ENCODE measurements at regions not wholly inside any gene's neighbourhood (a gene's known extent, or its start where the extent isn't known, plus 50 kb on each side); places are given as distances from the start of the nearest gene placed in this dataset.
"Not testable (repeated sequence)": the region's sequence is repeated elsewhere in the genome, so short reads cannot be mapped to it uniquely, and the experiment has no call there.

DNA sequence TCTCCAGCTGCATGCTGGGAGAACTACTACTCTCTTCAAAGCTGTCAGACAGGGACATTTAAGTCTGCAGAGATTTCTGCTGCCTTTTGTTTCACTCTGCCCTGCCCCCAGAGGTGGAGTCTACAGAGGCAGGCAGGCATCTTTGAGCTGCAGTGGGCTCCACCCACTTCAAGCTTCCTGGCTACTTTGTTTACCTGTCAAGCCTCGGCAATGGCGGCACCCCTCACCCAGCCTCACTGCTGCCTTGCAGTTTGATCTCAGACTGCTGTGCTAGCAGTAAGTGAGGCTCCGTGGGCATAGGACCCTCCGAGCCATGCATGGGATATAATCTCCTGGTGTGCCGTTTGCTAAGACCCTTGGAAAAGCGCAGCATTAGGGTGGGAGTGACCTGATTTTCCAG is 61.7 kb downstream of the DMRTA1 start:
- H3K4me1 ChIP-seq (ENCODE audit: control insufficient read depth, low read depth, low read length); H3K27me3 ChIP-seq (ENCODE audit: control insufficient read depth, insufficient read depth, low read length); H3K9me3 ChIP-seq (ENCODE audit: control insufficient read depth, low read depth, low read length); H3K27ac ChIP-seq (ENCODE audit: low read length); H3K9ac ChIP-seq (ENCODE audit: low read length); H3K4me3 ChIP-seq (ENCODE audit: low read length); H3K36me3 ChIP-seq (ENCODE audit: control insufficient read depth, low read depth, low read length): not testable (repeated sequence)

DNA sequence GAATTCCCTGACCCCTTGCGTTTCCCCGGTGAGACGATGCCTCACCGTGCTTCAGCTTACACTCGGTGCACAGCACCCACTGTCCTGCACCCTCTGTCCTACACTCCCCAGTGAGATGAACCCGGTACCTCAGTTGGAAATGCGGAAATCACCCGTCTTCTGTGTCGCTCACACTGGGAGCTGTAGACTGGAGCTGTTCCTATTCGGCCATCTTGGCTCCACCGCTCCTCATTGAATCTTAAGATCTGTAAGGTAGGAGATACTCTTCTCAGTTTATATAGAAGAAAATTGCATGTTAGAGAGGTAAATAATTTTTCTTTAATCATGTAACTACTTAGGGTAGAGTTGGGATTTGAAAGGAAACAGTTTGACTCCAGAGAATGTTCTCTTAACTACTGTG is 62.2 kb downstream of the DMRTA1 start:
- Histone ChIP-seq H3K4me1 (ENCODE audit: control insufficient read depth, low read depth, low read length) (no peaks in the 10 kb centered on the region), H3K9ac (ENCODE audit: low read length) (no peak overlapping the region), H3K36me3 (ENCODE audit: control insufficient read depth, low read depth, low read length) (no peaks in the 10 kb centered on the region), H3K27me3 (ENCODE audit: control insufficient read depth, insufficient read depth, low read length) (no peaks in the 10 kb centered on the region), H3K27ac (ENCODE audit: low read length) (no peak overlapping the region), H3K4me3 (ENCODE audit: low read length) (no peak overlapping the region), H3K9me3 (ENCODE audit: control insufficient read depth, low read depth, low read length) (peaks cover 9% of the 10 kb centered on the region)

DNA sequence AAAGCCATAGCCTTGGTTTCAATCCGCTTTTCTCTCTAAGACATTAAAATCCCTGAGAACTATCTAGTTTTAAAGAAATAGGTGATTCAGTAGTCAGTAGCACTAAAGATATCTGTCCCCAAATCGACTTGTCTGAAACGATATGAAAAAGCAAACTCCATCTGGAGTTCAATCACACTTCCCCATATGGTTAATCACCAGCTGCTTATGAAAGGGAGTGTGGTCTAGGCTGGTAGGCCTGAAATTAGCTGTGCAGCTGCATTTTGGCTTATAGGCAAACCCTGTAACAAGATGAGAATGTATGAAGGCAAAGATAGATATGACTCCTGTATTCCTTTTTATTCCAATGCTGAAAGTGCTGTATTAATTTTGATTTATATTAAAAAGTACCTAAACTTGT is 65.9 kb downstream of the DMRTA1 start:
- Histone ChIP-seq H3K9ac (ENCODE audit: low read length) (no peak overlapping the region), H3K27me3 (ENCODE audit: control insufficient read depth, insufficient read depth, low read length) (no peaks in the 10 kb centered on the region), H3K4me1 (ENCODE audit: control insufficient read depth, low read depth, low read length) (no peaks in the 10 kb centered on the region), H3K36me3 (ENCODE audit: control insufficient read depth, low read depth, low read length) (no peaks in the 10 kb centered on the region), H3K27ac (ENCODE audit: low read length) (no peak overlapping the region), H3K9me3 (ENCODE audit: control insufficient read depth, low read depth, low read length) (peaks cover 9% of the 10 kb centered on the region), H3K4me3 (ENCODE audit: low read length) (no peak overlapping the region)

DNA sequence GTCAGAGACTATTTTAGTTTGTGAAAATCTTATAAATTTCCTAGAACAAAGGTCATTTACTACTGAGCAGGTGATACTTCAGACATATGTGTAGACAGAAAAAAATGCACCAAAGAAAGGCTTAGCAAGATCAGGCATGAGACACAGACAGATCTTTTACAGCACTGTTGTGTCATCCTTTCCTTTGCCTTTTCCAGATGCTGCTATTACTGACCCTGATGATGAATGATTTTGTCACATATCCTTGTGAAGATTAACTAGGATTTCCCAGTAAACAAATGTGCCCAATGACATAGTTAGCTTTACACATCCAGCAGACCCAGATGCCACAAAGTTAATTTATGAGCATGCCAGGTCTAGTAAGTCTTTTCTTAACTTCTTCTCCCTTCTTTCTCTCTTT is 68.2 kb downstream of the DMRTA1 start:
- H3K27ac ChIP-seq (ENCODE audit: low read length): no peak overlapping the region
- H3K36me3 ChIP-seq (ENCODE audit: control insufficient read depth, low read depth, low read length): no peaks in the 10 kb centered on the region
- H3K4me1 ChIP-seq (ENCODE audit: control insufficient read depth, low read depth, low read length): no peaks in the 10 kb centered on the region
- no peak overlapping the region for H3K9ac ChIP-seq (ENCODE audit: low read length)
- no peaks in the 10 kb centered on the region for H3K27me3 ChIP-seq (ENCODE audit: control insufficient read depth, insufficient read depth, low read length)
- H3K4me3 ChIP-seq (ENCODE audit: low read length): no peak overlapping the region
- no peaks in the 10 kb centered on the region for H3K9me3 ChIP-seq (ENCODE audit: control insufficient read depth, low read depth, low read length)

DNA sequence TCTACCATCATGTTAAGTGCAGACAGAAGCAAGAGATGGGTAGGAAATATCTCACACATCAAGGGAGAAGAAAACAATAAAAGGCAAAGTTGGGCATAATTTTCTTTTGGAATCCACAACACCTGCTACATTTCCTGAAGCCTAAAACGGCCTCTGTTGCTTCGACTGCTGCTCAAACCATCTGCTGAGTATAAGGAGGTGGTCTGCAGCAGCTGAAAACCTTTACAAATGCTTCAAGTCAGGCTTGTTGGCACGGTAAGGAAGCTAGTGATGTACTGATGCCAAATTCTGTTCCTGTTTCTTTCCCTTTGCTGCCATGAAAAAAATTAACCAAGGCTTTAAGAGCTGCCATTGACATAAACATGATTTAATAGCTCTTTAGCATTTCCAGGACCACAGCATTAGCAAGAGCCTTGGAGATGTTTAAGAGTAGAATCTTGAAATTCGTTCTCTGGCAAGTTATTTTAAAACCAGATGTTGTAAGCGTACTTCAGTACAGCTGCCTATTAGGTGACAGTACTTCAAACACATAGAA is 75.6 kb downstream of the DMRTA1 start:
- H3K4me3 ChIP-seq (ENCODE audit: low read length): no peak overlapping the region
- H3K9me3 ChIP-seq (ENCODE audit: control insufficient read depth, low read depth, low read length): no peaks in the 10 kb centered on the region
- no peak overlapping the region for H3K9ac ChIP-seq (ENCODE audit: low read length)
- no peaks in the 10 kb centered on the region for H3K36me3 ChIP-seq (ENCODE audit: control insufficient read depth, low read depth, low read length)
- no peaks in the 10 kb centered on the region for H3K27me3 ChIP-seq (ENCODE audit: control insufficient read depth, insufficient read depth, low read length)
- no peaks in the 10 kb centered on the region for H3K4me1 ChIP-seq (ENCODE audit: control insufficient read depth, low read depth, low read length)
- no peak overlapping the region for H3K27ac ChIP-seq (ENCODE audit: low read length)

DNA sequence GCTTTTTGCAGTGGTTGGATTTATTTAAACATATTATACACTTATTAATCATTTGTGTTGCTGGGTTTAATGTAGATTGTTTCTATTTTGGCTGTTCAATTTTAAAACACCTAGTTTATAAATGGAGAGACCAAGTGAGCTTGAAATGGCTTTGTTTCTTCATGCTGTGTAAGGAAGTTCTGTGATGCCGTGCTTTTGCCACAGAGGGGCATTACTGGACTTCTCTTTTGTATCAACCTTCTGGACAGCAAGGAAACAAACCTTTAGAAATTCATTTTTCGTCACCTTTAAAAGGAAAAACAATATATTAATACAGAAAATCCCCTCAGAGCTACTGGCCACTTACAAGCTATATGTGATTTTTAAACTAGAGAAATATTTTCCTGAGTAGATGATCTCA is 81.9 kb downstream of the DMRTA1 start:
- H3K4me3 ChIP-seq (ENCODE audit: low read length): no peak overlapping the region
- H3K9ac ChIP-seq (ENCODE audit: low read length): no peak overlapping the region
- no peaks in the 10 kb centered on the region for H3K4me1 ChIP-seq (ENCODE audit: control insufficient read depth, low read depth, low read length)
- H3K27ac ChIP-seq (ENCODE audit: low read length): no peak overlapping the region
- H3K36me3 ChIP-seq (ENCODE audit: control insufficient read depth, low read depth, low read length): no peaks in the 10 kb centered on the region
- no peaks in the 10 kb centered on the region for H3K9me3 ChIP-seq (ENCODE audit: control insufficient read depth, low read depth, low read length)
- H3K27me3 ChIP-seq (ENCODE audit: control insufficient read depth, insufficient read depth, low read length): no peaks in the 10 kb centered on the region

DNA sequence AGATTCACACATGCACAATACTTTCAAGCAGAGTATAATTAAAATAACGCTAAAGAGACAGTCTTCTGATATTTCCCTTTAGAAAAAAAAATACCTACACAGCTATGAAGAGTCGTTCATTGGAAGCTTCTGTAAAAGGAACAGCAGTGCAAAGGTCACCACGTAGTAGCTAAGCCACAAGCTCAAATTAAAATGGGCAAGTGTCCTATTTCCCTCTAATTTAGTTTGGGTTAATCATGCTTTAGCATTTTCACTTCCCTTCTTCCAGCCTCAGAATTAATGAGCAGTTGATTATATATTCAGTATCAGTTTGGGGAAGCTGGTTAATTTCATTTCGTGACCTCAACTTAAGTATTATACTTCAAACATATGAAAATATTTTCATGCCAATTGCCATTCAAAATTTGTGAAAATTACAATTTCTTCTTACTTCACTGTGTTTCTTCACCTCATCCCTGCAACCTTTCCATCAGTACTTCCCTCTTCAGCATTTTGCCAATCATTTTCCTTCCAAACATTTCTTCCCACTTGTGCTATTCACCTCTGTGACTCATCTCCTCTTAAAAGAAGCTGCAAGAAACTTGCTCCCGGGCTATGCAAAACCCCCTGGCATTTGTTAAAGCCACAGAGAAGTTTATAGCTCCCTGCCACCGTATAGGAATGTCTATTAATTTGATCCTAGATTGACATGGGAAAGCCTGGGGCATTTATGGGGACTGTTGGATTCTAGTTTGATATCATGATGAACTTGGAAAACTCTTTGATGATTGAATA is 83.0 kb downstream of the DMRTA1 start:
- Histone ChIP-seq H3K4me3 (ENCODE audit: low read length) (no peak overlapping the region), H3K36me3 (ENCODE audit: control insufficient read depth, low read depth, low read length) (no peaks in the 10 kb centered on the region)

DNA sequence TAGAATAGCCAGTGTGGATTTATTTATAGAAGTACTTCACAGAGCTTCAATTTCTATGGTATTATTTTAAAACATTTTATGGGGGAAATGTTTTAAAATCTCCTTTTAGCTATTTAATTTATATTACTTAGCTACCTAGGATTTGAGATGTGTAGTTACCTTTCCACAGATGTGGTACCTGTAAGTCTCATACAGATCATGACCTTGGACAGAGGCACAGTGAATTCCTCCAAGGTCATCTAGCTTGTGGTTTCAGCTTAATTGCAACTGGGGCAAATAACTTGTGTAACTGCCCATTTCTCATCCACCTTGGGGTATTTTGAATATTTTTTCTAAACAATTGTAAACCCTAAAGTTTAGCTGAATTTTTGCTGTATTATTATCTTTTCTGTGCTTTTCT is 89.2 kb downstream of the DMRTA1 start:
- no peaks in the 10 kb centered on the region for H3K9me3 ChIP-seq (ENCODE audit: control insufficient read depth, low read depth, low read length)
- no peaks in the 10 kb centered on the region for H3K36me3 ChIP-seq (ENCODE audit: control insufficient read depth, low read depth, low read length)

More for the DNA sequence above, 83.0 kb downstream of the DMRTA1 start:
- Histone ChIP-seq H3K27me3 (ENCODE audit: control insufficient read depth, insufficient read depth, low read length) (no peaks in the 10 kb centered on the region), H3K9me3 (ENCODE audit: control insufficient read depth, low read depth, low read length) (no peaks in the 10 kb centered on the region), H3K9ac (ENCODE audit: low read length) (no peak overlapping the region), H3K4me1 (ENCODE audit: control insufficient read depth, low read depth, low read length) (no peaks in the 10 kb centered on the region), H3K27ac (ENCODE audit: low read length) (no peak overlapping the region)

DNA sequence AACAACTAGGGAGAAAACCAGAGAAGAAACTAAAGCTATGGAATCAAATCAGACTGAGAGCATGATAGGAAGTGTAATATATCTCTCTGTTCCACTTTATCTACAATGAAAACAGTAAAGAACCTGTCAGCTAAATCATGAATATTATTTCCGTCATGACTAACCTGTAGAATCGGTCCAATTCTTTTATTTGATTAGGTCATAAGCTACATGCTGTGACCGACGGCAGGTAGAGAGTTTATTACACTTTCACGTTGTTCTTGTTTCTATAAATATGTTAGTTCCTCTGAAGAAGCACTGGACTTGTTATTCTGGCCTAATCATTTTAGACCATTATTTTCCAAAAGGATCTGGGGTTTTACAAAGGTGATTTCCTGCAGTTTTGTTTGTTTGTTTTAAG is 91.1 kb downstream of the DMRTA1 start:
- no peaks in the 10 kb centered on the region for H3K4me1 ChIP-seq (ENCODE audit: control insufficient read depth, low read depth, low read length)
- no peaks in the 10 kb centered on the region for H3K36me3 ChIP-seq (ENCODE audit: control insufficient read depth, low read depth, low read length)
- H3K9me3 ChIP-seq (ENCODE audit: control insufficient read depth, low read depth, low read length): no peaks in the 10 kb centered on the region
- H3K27ac ChIP-seq (ENCODE audit: low read length): no peak overlapping the region
- no peak overlapping the region for H3K4me3 ChIP-seq (ENCODE audit: low read length)
- H3K9ac ChIP-seq (ENCODE audit: low read length): no peak overlapping the region
- H3K27me3 ChIP-seq (ENCODE audit: control insufficient read depth, insufficient read depth, low read length): no peaks in the 10 kb centered on the region

More for the DNA sequence above, 89.2 kb downstream of the DMRTA1 start:
- H3K4me3 ChIP-seq (ENCODE audit: low read length): no peak overlapping the region
- H3K4me1 ChIP-seq (ENCODE audit: control insufficient read depth, low read depth, low read length): no peaks in the 10 kb centered on the region
- H3K9ac ChIP-seq (ENCODE audit: low read length): no peak overlapping the region
- no peak overlapping the region for H3K27ac ChIP-seq (ENCODE audit: low read length)
- no peaks in the 10 kb centered on the region for H3K27me3 ChIP-seq (ENCODE audit: control insufficient read depth, insufficient read depth, low read length)

DNA sequence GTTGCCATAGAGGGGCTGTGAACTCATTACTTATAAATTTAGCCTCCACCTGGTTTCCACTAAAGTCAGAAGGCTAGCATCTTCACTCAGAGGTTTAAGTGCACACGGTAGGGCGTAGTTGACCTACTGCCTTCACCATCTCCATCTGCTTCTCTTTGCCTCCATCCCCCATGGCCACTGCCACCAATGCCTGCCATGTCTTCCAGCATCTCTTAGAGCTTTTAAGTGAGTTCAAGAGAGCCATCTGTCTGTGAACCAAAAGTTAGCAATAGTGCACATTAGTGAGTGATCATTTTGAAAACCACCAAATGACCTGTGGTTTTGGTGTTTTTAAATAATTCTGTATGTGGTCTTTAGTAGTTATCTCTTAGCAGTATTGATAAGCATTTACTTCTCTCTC is 102.0 kb downstream of the DMRTA1 start:
- Histone ChIP-seq H3K27me3 (ENCODE audit: control insufficient read depth, insufficient read depth, low read length) (no peaks in the 10 kb centered on the region), H3K4me3 (ENCODE audit: low read length) (no peak overlapping the region), H3K9me3 (ENCODE audit: control insufficient read depth, low read depth, low read length) (no peaks in the 10 kb centered on the region), H3K36me3 (ENCODE audit: control insufficient read depth, low read depth, low read length) (no peaks in the 10 kb centered on the region), H3K27ac (ENCODE audit: low read length) (no peak overlapping the region), H3K4me1 (ENCODE audit: control insufficient read depth, low read depth, low read length) (no peaks in the 10 kb centered on the region), H3K9ac (ENCODE audit: low read length) (no peak overlapping the region)

DNA sequence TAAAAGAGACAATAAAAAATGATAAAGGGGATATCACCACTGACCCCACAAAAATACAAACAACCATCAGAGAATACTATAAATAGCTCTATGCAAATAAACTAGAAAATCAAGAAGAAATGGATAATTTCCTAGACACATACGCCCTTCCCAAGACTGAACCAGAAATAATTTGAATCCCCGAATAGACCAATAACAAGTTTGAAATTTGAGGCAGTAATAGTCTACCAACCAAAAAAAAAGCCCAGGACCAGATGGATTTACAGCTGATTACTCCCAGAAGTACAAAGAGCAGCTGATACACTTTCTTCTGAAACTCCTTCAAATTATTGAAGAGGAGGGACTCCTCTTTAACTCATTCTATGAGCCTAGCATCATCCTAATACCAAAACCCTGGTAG is 128.1 kb downstream of the DMRTA1 start:
- Histone ChIP-seq H3K4me1 (ENCODE audit: control insufficient read depth, low read depth, low read length) (no peaks in the 10 kb centered on the region), H3K27ac (ENCODE audit: low read length) (no peak overlapping the region)

DNA sequence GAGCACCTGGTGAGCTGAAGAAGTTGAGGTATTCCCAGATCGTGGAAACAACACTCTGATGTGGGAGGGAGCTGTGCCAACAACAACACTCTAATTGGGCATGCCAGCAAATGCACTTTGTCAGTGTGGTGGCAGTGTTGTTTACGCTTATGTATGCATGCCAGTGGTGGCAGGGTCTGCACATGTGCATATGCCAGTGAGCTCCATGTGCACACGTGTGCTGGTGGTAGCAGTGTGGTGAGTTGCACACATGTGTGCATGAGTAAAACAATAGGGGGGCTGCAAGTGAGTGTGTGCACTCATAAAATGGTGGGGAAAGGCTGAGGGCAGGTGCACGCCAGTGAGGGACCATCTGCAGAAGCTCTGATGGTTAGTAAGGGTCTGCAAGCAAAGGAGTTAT is 134.2 kb downstream of the DMRTA1 start:
- no peaks in the 10 kb centered on the region for H3K9me3 ChIP-seq (ENCODE audit: control insufficient read depth, low read depth, low read length)
- no peak overlapping the region for H3K9ac ChIP-seq (ENCODE audit: low read length)
- no peaks in the 10 kb centered on the region for H3K36me3 ChIP-seq (ENCODE audit: control insufficient read depth, low read depth, low read length)
- H3K4me3 ChIP-seq (ENCODE audit: low read length): no peak overlapping the region
- H3K27me3 ChIP-seq (ENCODE audit: control insufficient read depth, insufficient read depth, low read length): no peaks in the 10 kb centered on the region
- H3K4me1 ChIP-seq (ENCODE audit: control insufficient read depth, low read depth, low read length): no peaks in the 10 kb centered on the region
- no peak overlapping the region for H3K27ac ChIP-seq (ENCODE audit: low read length)

More for the DNA sequence above, 128.1 kb downstream of the DMRTA1 start:
- no peaks in the 10 kb centered on the region for H3K36me3 ChIP-seq (ENCODE audit: control insufficient read depth, low read depth, low read length)
- H3K4me3 ChIP-seq (ENCODE audit: low read length): no peak overlapping the region
- H3K27me3 ChIP-seq (ENCODE audit: control insufficient read depth, insufficient read depth, low read length): no peaks in the 10 kb centered on the region
- no peaks in the 10 kb centered on the region for H3K9me3 ChIP-seq (ENCODE audit: control insufficient read depth, low read depth, low read length)
- no peak overlapping the region for H3K9ac ChIP-seq (ENCODE audit: low read length)
